Femur (tissue), 1 donor: ENCODE measurements at regions not wholly inside any gene's neighbourhood (a gene's known extent, or its start where the extent isn't known, plus 50 kb on each side); places are given as distances from the start of the nearest gene placed in this dataset.
"Not testable (repeated sequence)": the region's sequence is repeated elsewhere in the genome, so short reads cannot be mapped to it uniquely, and the experiment has no call there.

ENCODE experiments used
- DNase-seq: peaks from one replicate; pipeline ENCODE4 v3.0.0-alpha.2; 2017

- DNase-seq: not testable (repeated sequence)
These were observed 135.4 kb downstream of the ARHGAP11B start for GRCh38 chr15:30761365-30761764.

- not testable (repeated sequence) for DNase-seq
These were observed 134.2 kb upstream of the FAN1 start for GRCh38 chr15:30769390-30770124.

- DNase-seq: no peak
These were observed 133.0 kb upstream of the FAN1 start for GRCh38 chr15:30770759-30771158.

- DNase-seq: no peak
These were observed 120.7 kb upstream of the FAN1 start for GRCh38 chr15:30783019-30783418.

GRCh38 chr15:30788595-30788994 lies 115.1 kb upstream of the FAN1 start:
- no peak for DNase-seq

GRCh38 chr15:30791239-30792175 lies 112.2 kb upstream of the FAN1 start:
- no peak for DNase-seq

GRCh38 chr15:30792843-30793242 lies 110.9 kb upstream of the FAN1 start:
- DNase-seq: not testable (repeated sequence)

GRCh38 chr15:30794388-30794787 lies 109.3 kb upstream of the FAN1 start:
- no peak for DNase-seq

- not testable (repeated sequence) for DNase-seq
These were observed 104.2 kb upstream of the FAN1 start for GRCh38 chr15:30799565-30799964.

- DNase-seq: not testable (repeated sequence)
These were observed 102.4 kb upstream of the FAN1 start for GRCh38 chr15:30801140-30801895.

GRCh38 chr15:30802001-30802400 lies 101.7 kb upstream of the FAN1 start:
- not testable (repeated sequence) for DNase-seq

GRCh38 chr15:30803703-30804102 lies 100.0 kb upstream of the FAN1 start:
- DNase-seq: not testable (repeated sequence)

GRCh38 chr15:30816430-30816829 lies 87.3 kb upstream of the FAN1 start:
- DNase-seq: no peak

- DNase-seq: peak; percentile 55
These were observed 80.5 kb upstream of the FAN1 start for GRCh38 chr15:30823068-30823813.

- DNase-seq: no peak
These were observed 79.1 kb upstream of the FAN1 start for GRCh38 chr15:30824518-30825195.

GRCh38 chr15:30827625-30828303 lies 76.0 kb upstream of the FAN1 start:
- DNase-seq: no peak

- not testable (repeated sequence) for DNase-seq
These were observed 75.4 kb upstream of the FAN1 start for GRCh38 chr15:30828304-30828639.

GRCh38 chr15:30830961-30831360 lies 72.8 kb upstream of the FAN1 start:
- DNase-seq: no peak

- not testable (repeated sequence) for DNase-seq
These were observed 70.3 kb upstream of the FAN1 start for GRCh38 chr15:30833379-30833778.

GRCh38 chr15:30841639-30842038 lies 62.1 kb upstream of the FAN1 start:
- DNase-seq: not testable (repeated sequence)

GRCh38 chr15:30842798-30843472 lies 60.8 kb upstream of the FAN1 start:
- DNase-seq: not testable (repeated sequence)
